ENCODE measurements at regions not wholly inside any gene's neighbourhood (a gene's known extent, or its start where the extent isn't known, plus 50 kb on each side); places are given as distances from the start of the nearest gene placed in this dataset.
"Not testable (repeated sequence)": the region's sequence is repeated elsewhere in the genome, so short reads cannot be mapped to it uniquely, and the experiment has no call there.

DNA sequence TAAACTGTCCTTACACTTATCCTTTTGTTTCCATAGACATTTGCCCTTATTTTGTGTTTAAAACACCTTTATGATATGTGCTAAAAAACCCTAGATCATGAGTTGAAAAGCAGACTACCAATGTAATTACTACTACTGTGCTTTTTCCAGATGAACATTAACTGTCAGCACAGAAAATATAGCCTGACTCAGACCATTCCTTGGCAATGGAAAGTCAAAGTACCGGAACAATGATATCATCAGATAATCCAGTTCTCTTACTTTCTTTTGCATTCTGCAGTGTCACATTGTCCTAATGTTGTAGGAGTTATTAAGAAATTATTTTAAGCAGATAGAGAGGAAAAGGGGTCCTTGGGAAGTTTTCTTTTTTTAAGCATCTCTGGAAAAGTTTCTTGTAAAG lies 1189.0 kb upstream of the FLRT2 start:
- Histone ChIP-seq H3K79me2 (ENCODE audit: insufficient read depth, low read length) (no peaks in the 10 kb centered on the region), H3K9me3 (ENCODE audit: insufficient read depth, low read length, severe bottlenecking) (no peaks in the 10 kb centered on the region), H3K4me2 (ENCODE audit: insufficient read depth, low read length) (no peak overlapping the region), H3K9ac (ENCODE audit: low read depth, low read length) (no peak overlapping the region), H3K4me3 (ENCODE audit: low read depth in 1 of 2, low read length in 2 of 2) (no peak overlapping the region), H3K27me3 (ENCODE audit: insufficient read depth, low read length, poor library complexity) (no peaks in the 10 kb centered on the region), H2AFZ (ENCODE audit: low read depth, low read length) (no peak overlapping the region), H4K20me1 (ENCODE audit: insufficient read depth, low read length) (no peaks in the 10 kb centered on the region), H3K4me1 (ENCODE audit: insufficient read depth, low read length) (no peaks in the 10 kb centered on the region), H3K36me3 (ENCODE audit: insufficient read depth, low read length) (no peaks in the 10 kb centered on the region), H3K27ac (ENCODE audit: low read length) (no peak overlapping the region)
- TF ChIP-seq, protein P1, sequence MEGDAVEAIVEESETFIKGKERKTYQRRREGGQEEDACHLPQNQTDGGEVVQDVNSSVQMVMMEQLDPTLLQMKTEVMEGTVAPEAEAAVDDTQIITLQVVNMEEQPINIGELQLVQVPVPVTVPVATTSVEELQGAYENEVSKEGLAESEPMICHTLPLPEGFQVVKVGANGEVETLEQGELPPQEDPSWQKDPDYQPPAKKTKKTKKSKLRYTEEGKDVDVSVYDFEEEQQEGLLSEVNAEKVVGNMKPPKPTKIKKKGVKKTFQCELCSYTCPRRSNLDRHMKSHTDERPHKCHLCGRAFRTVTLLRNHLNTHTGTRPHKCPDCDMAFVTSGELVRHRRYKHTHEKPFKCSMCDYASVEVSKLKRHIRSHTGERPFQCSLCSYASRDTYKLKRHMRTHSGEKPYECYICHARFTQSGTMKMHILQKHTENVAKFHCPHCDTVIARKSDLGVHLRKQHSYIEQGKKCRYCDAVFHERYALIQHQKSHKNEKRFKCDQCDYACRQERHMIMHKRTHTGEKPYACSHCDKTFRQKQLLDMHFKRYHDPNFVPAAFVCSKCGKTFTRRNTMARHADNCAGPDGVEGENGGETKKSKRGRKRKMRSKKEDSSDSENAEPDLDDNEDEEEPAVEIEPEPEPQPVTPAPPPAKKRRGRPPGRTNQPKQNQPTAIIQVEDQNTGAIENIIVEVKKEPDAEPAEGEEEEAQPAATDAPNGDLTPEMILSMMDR (IDR thresholded peaks at IDR 0.05; ENCODE audit: borderline replicate concordance, extremely low read depth, low read length, poor library complexity, severe bottlenecking) = no peak
- no peak for TF ChIP-seq EZH2 (IDR thresholded peaks at IDR 0.05; ENCODE audit: borderline replicate concordance, low read depth, low read length, severe bottlenecking)
- no peak for DNase-seq
- no peak for ATAC-seq (ENCODE audit: insufficient read depth, low read depth)

DNA sequence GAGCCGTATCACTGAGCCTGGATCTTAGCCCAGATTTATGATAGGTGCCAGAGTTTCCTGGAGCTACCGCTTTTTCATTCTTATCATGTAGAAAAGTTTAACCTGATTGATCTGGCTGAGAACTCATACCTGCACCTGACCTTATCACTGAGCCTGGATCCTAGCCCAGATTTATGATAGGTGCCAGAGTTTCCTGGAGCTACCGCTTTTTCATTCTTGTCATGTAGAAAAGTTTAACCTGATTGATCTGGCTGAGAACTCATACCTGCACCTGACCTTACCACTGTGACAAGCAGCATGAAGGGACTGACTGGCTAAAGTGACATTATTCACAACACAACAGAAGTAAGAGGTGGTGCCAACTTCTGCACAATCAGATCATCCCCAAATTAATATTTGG lies 1188.1 kb upstream of the FLRT2 start:
- H3K9me3 ChIP-seq (ENCODE audit: insufficient read depth, low read length, severe bottlenecking); H3K79me2 ChIP-seq (ENCODE audit: insufficient read depth, low read length); ATAC-seq (ENCODE audit: insufficient read depth, low read depth): not testable (repeated sequence)

GRCh38 chr14:84343656-84344055 lies 1186.3 kb upstream of the FLRT2 start:
- Histone ChIP-seq H3K27ac (ENCODE audit: low read length) (no peak overlapping the region), H3K4me3 (ENCODE audit: low read depth in 1 of 2, low read length in 2 of 2) (no peak overlapping the region), H3K9me3 (ENCODE audit: insufficient read depth, low read length, severe bottlenecking) (no peaks in the 10 kb centered on the region), H3K9ac (ENCODE audit: low read depth, low read length) (no peak overlapping the region), H4K20me1 (ENCODE audit: insufficient read depth, low read length) (no peaks in the 10 kb centered on the region), H3K79me2 (ENCODE audit: insufficient read depth, low read length) (no peaks in the 10 kb centered on the region), H3K36me3 (ENCODE audit: insufficient read depth, low read length) (no peaks in the 10 kb centered on the region), H3K4me2 (ENCODE audit: insufficient read depth, low read length) (no peak overlapping the region), H3K4me1 (ENCODE audit: insufficient read depth, low read length) (no peaks in the 10 kb centered on the region), H2AFZ (ENCODE audit: low read depth, low read length) (no peak overlapping the region), H3K27me3 (ENCODE audit: insufficient read depth, low read length, poor library complexity) (no peaks in the 10 kb centered on the region)
- TF ChIP-seq EZH2 (IDR thresholded peaks at IDR 0.05; ENCODE audit: borderline replicate concordance, low read depth, low read length, severe bottlenecking) = no peak
- TF ChIP-seq, protein P1 (IDR thresholded peaks at IDR 0.05; ENCODE audit: borderline replicate concordance, extremely low read depth, low read length, poor library complexity, severe bottlenecking) = no peak
- ATAC-seq (ENCODE audit: insufficient read depth, low read depth) (no peak), DNase-seq (no peak)

More for the DNA sequence above, 1188.1 kb upstream of the FLRT2 start:
- H2AFZ ChIP-seq (ENCODE audit: low read depth, low read length); H3K4me3 ChIP-seq (ENCODE audit: low read depth in 1 of 2, low read length in 2 of 2); H4K20me1 ChIP-seq (ENCODE audit: insufficient read depth, low read length); H3K27ac ChIP-seq (ENCODE audit: low read length); H3K27me3 ChIP-seq (ENCODE audit: insufficient read depth, low read length, poor library complexity); H3K4me2 ChIP-seq (ENCODE audit: insufficient read depth, low read length); H3K4me1 ChIP-seq (ENCODE audit: insufficient read depth, low read length); DNase-seq; H3K36me3 ChIP-seq (ENCODE audit: insufficient read depth, low read length); H3K9ac ChIP-seq (ENCODE audit: low read depth, low read length): not testable (repeated sequence)

DNA sequence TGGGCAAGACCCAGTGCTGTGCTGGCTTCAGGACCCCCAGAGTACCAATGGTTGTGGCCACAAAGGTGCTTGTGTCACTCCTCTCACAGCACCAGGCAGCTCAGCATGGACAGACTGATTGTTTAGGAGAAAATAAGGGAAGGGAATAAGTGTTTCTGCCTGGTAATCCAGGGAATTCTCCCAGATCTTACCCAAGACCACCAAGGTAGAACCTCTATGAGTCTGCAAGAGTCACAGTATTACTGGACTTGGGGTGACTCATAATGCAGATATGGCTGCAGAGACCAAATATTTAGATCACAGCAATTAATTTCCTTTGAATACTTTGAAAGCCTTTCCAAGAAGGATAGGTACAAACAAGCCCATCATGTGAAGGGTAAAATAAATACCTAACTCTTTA lies 1178.3 kb upstream of the FLRT2 start:
- Histone ChIP-seq H3K27ac (ENCODE audit: low read length) (no peak overlapping the region), H3K4me1 (ENCODE audit: insufficient read depth, low read length) (no peaks in the 10 kb centered on the region), H3K79me2 (ENCODE audit: insufficient read depth, low read length) (no peaks in the 10 kb centered on the region), H3K36me3 (ENCODE audit: insufficient read depth, low read length) (no peaks in the 10 kb centered on the region), H2AFZ (ENCODE audit: low read depth, low read length) (no peak overlapping the region), H4K20me1 (ENCODE audit: insufficient read depth, low read length) (no peaks in the 10 kb centered on the region), H3K4me2 (ENCODE audit: insufficient read depth, low read length) (no peak overlapping the region), H3K9me3 (ENCODE audit: insufficient read depth, low read length, severe bottlenecking) (peaks cover 3% of the 10 kb centered on the region), H3K27me3 (ENCODE audit: insufficient read depth, low read length, poor library complexity) (no peaks in the 10 kb centered on the region), H3K4me3 (ENCODE audit: low read depth in 1 of 2, low read length in 2 of 2) (no peak overlapping the region), H3K9ac (ENCODE audit: low read depth, low read length) (no peak overlapping the region)
- ATAC-seq (ENCODE audit: insufficient read depth, low read depth) = no peak
- DNase-seq = no peak
- TF ChIP-seq EZH2 (IDR thresholded peaks at IDR 0.05; ENCODE audit: borderline replicate concordance, low read depth, low read length, severe bottlenecking) = no peak
- TF ChIP-seq, protein P1 (IDR thresholded peaks at IDR 0.05; ENCODE audit: borderline replicate concordance, extremely low read depth, low read length, poor library complexity, severe bottlenecking) = no peak

All from DND-41 (cell line).